Tibial nerve (tissue), 3 donors: ENCODE measurements at regions not wholly inside any gene's neighbourhood (a gene's known extent, or its start where the extent isn't known, plus 50 kb on each side); places are given as distances from the start of the nearest gene placed in this dataset.

Source experiments
- CTCF ChIP-seq, 5 experiments: fragments of 200-600 bp in 3 of 5; fragments of 450-650 bp in 2 of 5; sonication (generic) in 3 of 5; IDR thresholded peaks; one replicate each; pipeline ENCODE4 v1.5.1; 2016 to 2019; ENCODE audit warnings: antibody characterized with exemption in 5 of 5, mild to moderate bottlenecking in 3 of 5, moderate library complexity in 2 of 5
- POLR2A ChIP-seq, 2 donors: fragments of 450-650 bp; IDR thresholded peaks; one replicate each; pipeline ENCODE4 v1.6.1; 2017; ENCODE audit warnings: antibody characterized with exemption in 2 of 2, mild to moderate bottlenecking in 2 of 2, moderate library complexity in 2 of 2

GRCh38 chr2:15788455-15788829, 151.9 kb upstream of the MYCN start:
- no peak for TF ChIP-seq CTCF (IDR thresholded peaks at IDR 0.05)
- no peak for TF ChIP-seq POLR2A (IDR thresholded peaks at IDR 0.05)
